ENCODE measurements at regions not wholly inside any gene's neighbourhood (a gene's known extent, or its start where the extent isn't known, plus 50 kb on each side); places are given as distances from the start of the nearest gene placed in this dataset.

- TF ChIP-seq POLR2AphosphoS5 (IDR thresholded peaks at IDR 0.05) = no peak
- no peak for TF ChIP-seq POLR2A (IDR thresholded peaks at IDR 0.05)
These were observed 75.6 kb upstream of the APCDD1 start for GRCh38 chr18:10378688-10379420.

Measured in breast epithelium (tissue), 3 donors.